NCI-H146 (cell line): ENCODE measurements at regions not wholly inside any gene's neighbourhood (a gene's known extent, or its start where the extent isn't known, plus 50 kb on each side); places are given as distances from the start of the nearest gene placed in this dataset.
"Not testable (repeated sequence)": the region's sequence is repeated elsewhere in the genome, so short reads cannot be mapped to it uniquely, and the experiment has no call there.

Experiments
- DNase-seq: peaks from one replicate; lab custom pipeline; 2025; lab: John Stamatoyannopoulos, UW

DNA sequence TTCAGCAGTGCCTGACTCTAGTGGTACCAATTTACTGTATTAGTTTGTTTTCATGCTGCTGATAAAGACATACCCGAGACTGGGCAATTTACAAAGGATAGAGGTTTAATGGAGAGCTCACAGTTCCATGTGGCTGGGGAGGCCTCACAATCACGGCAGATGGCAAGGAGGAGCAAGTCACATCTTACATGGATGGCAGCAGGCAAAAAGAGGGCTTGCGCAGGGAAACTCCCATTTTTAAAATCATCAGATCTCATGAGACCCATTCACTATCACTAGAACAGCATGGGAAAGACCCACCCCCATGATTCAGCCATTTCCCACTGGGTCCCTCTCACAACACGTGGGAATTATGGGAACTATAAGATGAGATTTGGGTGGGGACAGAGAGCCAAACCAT, 243.7 kb upstream of the KLF3 start:
- DNase-seq = not testable (repeated sequence)

DNA sequence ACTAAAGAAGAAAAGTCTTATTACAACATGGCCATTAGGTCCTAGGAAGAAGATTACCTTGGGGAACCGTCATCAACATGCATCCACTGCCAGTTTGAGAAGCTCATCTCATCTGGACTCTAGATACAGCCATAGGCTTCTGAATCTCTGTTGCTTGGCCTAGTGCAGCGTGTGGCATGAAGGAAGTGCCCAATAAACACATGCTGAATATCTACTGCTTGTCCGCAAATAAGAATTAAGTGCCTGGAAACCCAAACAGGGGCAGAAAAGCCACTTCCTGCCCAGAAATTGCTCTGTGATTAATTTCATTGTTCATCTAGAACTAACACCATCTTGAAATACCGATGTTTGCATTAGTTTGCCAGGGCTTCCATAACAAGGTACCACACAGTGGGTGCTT, 241.1 kb upstream of the KLF3 start:
- DNase-seq = no peak

DNA sequence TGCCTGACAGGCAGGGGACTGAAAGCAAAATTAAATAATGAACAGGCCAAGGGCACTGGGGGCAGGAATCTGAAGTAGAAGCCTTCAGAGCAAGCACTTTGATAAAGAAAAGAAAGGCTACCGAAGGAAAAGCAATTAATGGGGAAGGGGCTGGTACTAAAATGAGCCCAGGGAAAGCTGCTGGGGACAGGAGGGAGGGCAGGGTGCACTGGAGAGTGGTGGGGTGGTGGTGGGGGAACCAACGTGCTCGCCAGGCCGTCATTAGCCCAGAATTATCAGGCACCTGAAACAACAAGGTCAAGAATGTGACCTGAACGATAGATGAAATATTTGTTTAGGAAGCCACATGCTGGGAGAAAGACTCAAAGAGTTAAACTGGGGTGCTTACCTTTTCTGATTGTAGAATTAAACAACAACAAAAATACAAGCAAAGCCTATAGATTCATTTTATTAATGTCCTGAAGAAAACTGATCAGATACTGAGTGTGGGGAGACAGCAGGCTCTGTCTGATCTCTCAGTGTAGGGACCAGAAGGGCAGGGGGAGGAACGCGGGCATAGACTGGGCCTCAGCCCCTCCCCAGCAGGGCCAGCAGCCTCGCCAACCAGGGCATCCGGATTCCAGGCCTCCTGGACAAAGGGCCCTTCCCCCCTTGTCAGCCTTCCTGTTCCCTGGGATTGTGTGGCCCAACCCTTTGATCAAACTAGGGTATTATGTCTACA, 239.7 kb upstream of the KLF3 start:
- DNase-seq = no peak

DNA sequence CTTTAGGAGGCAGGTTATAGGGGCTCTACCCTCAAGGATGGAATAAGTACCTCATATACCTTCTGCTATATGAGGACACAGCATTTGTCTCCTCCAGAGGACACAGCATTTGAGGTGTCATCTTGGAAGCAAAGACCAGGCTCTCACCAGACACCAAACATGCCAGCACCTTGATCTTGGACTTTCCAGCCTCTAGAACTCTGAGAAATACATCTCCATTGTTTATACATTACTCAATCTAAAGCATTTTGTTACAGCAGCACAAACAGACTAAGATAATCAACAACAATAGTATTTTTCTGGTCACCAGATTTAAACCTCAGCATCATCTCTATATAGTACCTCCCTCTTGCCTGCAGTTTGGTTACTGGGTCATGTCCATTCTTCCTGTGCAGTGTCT, 237.5 kb upstream of the KLF3 start:
- no peak for DNase-seq

DNA sequence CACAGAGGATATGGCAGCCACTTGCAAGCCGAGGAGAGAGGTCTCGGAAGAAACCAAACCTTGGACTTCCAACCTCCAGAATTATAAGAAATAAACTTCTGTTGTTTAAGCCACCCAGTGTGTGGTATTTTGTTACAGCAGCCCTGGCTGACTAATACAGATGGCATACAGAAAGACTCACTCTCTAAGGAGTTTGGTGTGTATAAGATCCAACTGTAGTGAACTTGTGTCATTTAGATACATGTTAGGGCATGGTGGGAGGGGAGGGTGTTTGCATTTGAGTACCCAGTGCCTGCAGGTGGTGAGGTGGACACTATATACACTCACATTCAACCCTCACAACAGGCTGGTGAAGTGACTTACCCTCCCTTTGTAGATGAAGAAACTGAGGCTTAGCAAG, 233.2 kb upstream of the KLF3 start:
- no peak for DNase-seq

DNA sequence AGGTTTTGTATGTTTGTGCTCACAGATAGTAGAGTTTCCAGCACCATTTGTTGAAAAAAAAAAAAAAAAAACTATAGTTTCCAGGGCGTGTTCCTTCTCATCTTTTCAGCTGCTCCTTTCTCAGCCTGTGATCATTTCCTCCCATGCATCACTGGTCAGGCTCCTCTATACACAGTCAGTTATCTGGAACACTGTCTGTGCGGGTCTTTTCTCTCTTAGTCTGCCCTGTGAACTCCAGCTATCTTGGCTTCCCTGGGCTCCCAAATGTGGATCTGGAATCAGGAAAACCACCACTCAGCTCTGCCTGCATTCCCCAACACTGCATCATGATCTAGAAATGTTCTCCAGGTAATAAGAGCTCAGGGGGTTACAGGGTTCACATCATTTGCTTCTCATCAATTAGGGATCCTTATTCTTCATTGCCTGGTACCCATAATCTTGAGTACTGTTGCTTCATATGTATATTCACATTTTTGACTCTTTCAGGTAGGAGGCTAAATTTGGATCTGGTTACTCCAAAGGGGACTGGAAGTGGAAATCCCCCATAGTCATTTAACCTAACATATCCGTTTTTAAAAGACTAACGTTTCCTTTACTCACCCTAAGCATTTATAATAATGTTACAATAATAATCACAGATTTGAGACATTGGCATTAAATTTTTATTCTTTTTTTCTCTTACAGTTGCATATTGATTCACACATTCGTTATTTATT, 221.8 kb upstream of the KLF3 start:
- DNase-seq = no peak

DNA sequence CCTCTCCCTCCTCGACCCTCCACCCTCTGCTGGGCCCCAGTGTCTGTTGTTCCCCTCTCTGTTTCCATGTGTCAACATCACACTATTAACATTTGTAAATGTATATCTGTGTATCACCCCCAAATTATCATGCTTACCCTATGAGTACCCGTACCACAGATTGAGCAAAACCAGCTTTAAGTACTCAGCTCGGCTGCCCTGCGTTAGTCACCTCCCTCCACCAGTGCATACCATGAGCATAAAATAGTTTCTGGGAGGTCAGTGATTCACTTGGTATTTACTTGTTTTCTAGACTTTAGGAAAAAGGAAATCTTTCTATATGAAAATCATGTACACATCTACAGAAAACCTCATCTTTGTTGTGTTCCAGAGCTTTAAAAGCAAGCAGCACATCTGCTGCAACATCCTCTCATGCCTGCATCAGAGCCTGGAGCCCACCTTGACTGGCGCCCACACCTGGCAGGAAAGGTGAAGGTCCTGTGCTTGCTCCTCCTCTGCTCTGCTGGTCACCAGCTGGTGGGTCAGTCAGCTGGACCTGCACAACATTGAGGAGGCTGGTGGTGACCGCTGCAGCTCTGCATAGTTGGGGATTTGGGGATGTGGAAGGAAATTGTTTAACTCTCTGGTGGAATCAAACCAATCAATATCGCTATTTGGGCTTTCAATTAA, 214.4 kb upstream of the KLF3 start:
- DNase-seq = no peak

DNA sequence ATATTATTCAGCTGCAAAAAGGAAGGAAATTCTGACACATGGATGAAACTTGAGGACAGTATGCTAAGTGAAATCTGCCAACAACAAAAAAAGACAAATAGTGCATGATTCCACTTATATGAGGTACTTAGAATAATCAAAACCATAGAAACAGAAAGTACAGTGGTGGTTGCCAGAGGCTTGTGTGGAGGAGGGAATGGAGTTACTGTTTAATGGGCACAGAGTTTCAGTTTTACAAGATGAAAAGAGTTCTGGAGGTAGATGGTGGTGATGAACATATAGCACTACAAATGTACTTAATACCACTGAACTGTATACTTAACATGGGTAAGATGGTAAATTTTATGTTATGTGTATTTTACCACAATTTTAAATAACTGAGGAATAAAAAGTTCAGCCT, 212.0 kb upstream of the KLF3 start:
- DNase-seq = no peak

DNA sequence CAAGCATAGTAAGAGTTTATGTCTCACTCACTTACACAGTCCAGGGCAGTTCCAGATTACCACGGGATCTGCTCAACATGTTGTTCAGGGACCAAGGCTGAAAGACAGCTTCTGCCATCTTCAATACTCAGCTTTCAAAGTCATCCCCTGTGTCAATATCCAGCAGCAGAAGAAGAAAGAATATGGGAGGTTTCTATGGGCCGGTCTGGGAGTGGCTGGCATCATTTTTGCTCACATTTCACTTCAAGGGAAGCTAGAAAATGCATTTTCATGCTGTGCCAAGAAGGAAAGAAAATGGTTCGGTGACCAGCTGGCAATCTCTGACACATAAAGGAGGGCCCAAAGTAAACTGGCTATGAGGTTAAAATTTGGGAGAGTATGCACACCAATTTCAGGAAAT, 211.5 kb upstream of the KLF3 start:
- DNase-seq = no peak

DNA sequence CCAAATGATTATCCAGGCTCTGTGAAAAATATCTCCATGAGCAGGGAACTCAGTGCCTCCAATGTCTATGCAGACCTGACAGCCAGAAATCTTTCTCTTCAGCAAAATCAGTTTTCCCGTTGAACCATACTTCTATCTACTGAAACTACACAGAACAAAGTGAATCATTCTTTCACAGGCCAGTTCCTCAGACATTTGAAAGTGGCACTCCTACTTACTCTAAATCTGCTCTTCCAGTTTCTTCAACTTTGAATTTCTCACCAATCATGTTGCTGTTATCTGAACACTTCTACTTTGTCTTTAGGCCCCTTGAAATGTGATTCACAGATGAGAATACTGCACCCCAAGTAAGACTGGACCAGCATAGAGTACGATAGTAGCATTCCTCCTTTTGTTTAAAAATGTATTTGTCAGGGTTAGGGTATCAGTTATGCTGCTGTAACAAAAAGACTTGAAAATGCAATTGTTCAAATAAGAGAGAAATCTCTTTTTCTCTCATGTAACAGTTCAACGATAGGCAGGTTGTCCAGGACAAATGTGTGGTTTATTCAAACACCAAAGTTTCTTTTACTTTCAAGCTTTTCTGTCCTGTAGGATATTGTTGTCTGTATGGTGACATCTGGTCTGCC, 210.6 kb upstream of the KLF3 start:
- DNase-seq = no peak

DNA sequence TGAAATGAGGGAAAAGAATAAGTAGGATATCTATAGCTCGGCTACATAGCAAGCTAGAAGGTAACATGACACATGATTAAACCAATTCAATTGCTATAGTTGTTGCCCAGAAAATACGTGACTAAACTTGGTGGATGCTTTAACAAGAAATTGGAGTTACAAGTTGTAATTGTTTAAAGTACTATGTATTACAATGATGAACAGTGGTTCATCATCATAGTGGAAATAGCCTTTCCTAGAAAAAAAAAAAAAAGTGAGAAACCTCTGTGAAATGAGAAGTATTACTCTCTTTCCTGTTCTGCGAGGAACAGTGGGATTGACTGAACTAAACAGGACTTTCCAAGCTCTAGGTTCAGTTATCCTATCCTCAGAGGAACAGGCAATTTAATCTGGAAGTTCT, 209.7 kb upstream of the KLF3 start:
- no peak for DNase-seq

DNA sequence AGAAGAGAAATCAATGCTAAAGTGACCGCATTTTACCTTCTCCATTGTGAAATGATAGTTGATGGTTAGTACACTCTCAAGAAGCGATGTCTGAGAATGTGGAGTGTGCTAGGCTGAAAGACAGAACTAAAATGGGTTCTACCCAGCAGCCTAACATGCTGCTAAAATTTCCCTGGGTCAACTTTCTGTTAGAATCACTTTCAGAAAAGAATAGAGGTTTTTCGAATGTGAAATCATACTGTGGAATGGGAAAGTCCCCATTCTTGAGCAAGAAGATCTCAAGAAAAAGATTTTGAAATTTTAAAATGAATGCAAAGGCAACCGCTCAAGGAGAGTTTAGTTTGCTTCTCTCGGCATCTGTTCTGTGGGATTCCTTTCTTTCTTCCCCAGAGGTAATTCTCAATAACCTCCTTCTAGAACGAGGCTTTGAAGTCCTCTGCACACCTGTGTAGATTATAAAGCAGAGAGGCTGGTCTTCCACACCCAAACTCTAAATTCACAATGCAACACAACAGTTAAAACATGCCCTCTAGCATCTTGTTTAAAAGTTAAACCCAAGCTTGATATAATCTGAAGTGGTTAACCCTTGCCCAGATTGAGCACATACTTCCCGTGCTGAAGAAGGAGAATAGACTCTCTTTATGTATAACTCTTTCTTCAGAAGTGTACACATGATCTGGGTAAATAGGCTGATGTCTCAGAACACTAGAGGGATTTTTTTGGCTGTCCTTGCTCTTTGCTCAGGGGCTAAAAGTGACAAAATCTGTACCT, 208.7 kb upstream of the KLF3 start:
- no peak for DNase-seq

DNA sequence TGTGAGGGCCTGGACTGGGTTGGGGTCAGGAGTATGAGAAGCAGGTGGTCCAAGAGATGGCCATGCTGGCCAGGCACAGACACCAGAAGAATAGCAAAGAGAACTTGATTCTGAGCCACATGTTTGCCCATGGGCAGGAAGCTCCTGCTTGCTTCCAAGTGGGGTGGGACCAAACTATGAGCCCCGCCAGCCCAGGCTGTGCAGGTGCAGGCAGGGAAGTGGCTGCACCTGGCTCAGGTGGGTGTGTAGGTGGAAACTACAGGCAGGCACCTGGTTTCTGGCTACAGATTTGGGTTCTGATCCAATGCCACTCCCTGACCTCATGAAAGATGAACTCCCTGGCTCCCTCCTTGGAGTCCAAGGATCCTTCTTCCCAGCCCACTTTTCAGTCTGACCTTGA, 207.9 kb upstream of the KLF3 start:
- no peak for DNase-seq

DNA sequence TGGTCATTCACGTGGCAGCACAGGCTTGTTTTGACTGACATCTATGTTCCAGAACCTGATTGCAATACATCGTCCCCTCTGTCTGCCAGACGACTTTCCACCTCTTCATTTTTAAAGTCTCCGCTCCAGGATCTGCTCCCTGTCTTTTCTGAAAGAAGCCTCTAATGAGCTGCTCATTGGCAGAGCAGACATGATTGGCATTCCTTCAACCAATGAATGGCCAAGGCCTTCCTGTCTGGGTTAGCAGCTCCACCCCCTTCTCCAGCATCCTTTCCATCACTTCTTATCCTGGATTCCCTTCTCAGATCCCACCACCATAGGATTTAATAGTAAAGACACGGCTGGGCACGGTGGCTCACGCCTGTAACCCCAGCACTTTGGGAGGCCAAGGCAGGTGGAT, 202.7 kb upstream of the KLF3 start:
- no peak for DNase-seq

DNA sequence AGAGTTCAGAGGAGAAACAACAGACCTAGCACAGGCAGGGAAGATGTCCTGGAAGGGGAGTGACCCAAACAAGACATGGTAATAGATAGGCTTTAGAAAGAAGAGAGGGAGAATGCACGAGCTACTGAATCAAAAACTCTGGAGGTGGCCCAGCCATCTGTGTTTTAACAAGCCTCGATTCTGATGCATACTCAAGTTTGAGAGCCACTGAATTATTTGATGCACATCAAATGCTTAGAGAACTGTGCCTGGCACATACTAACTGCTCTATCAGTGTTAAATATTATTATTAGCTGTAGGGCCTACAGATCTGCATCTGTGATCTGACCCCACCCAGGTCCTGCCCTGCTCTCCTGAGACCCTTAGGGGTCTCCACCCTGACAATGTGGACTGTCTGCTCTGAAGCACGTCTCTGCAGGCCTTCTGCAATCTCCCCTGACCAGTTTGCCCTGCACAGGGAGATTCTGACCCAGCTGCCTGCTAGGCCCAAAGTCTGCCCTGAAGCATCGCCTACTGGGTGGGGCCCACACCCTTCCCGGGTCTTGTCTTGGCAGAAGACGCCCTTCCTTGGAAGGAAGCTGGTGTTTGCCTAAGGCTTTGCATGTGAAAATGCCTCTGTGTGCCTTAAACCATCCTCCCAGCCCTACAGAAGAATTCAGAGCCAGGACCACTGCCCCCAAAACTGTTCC, 201.5 kb upstream of the KLF3 start:
- DNase-seq = no peak

DNA sequence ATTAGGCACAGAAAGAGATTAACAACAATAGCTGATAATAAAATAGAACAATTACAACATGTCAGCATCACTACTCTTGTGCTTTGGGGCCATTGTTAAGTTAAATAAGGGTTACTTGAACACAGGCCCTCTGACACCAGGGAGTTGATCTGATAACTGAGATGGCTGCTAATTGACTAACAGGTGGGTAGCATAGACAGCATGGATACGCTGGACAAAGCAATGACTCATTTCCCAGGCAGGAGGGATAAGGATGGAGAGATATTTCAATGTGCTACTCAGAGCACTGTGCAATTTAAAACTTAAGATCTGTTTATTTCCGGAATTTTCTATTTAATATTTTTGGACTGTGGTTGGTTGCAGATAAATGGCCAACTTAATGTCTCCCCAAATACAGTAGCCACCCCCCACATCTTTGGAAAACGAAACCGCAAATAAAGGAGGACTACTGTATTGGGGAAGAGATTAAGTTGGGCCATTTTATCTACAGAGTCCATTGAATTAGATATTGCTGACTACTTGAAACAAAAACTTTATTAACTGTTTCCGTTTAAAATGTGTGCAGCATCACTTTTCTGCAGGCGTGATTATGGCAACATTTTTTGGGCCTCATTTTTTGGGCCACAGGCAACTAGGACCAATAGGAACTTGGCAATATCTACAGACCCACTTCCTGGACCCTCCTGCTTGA, 200.6 kb upstream of the KLF3 start:
- DNase-seq = no peak

DNA sequence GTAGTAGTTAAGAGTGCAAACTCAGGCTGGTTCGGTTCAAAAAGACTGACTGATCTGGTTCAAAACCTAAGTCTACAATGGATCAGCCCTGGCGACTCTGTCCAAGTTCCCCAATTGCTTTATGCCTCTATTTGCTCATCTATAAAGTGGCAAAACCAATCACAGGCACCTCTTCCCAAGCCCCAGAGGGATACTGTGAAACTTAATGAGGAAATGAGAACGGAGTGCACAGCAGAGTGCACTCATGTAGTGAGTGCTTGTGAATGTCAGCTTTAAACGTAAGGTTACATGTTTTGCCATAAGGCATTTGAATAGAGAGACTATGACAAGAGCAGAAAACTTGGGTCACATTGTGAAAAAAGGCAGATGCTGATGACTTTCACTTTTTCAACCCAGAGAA, 199.7 kb upstream of the KLF3 start:
- no peak for DNase-seq

DNA sequence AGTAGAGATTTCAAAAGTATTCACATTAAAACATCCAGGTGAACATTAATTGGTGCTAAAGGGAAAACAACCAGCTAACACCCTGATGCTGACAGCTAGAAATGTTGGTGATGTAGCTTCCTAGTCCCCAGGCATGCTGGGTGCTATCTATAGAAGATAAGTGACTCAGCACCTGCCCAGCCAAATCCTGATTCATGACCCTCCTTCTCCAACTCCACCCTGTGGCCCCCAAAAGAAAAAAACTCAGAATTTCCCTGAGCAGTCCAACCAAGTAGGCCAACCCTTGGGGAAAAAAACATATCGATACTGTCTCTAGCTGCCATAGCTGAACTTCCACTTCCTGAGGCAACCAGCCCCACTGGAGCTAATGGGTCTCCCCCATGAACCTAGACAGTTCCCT, 197.6 kb upstream of the KLF3 start:
- DNase-seq = no peak

DNA sequence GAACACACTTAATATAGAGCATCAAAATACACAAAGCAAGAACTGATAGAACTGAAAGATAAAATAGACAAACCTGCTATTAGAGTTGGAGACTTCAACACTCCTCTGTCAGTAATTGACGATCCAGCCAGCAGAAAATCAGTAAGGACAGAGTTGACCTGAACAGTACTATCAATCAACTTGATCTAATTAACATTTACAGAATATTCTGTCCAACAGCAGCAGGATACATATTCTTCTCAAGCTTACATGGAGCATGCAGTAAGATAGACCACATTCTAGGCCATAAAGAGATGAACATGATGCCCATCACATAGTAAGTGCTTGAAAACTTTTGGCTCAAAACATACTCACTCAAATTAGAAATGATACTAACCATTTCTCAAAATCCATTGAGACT, 196.7 kb upstream of the KLF3 start:
- DNase-seq = no peak

DNA sequence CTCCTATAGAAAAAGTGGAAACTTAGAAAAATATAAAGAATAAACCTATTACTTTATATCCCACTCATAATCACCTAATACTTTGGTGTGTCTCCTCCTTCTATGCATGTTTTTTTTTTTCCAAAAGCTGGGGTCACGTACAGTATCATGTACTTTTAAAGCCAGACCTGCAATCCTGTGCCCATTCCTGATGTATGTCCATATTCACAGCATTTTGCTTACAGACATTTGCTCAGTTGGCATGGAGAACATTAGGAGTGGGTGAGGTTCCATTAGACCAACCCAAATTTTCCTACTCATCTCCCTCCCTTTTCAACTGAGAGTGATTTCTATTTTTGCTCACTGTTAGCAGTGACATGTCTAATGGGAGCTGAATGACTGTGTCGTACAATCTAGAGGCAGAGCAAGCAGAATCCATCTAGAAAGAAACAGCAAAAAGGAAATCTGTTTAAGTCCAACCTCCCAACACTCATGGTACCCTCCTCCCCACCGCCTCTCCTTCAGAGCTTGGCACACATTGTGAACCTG, 195.6 kb upstream of the KLF3 start:
- DNase-seq = no peak

DNA sequence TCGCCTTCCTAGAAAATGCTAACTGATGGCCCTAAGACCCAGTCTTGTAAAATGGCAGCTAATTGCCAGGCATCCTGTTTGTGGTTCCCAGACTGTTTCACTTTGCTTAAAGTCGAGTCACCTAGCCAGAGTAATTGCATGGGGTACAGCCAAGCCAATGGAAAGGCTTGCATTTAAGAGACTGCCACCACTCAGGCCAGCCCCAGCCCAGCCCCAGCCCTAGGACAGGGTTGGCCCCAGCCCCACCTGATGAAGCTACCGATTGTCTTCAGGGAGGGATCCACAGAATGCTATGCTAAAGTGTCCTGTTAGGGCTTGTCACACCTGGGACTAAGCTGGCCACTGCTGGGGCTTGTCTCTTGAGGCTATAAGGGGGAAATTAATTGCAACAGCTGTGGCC, 194.6 kb upstream of the KLF3 start:
- DNase-seq = no peak
